Astrocyte (in vitro differentiated cells and primary cell): ENCODE measurements at regions not wholly inside any gene's neighbourhood (a gene's known extent, or its start where the extent isn't known, plus 50 kb on each side); places are given as distances from the start of the nearest gene placed in this dataset.

Experiments
- DNase-seq: peaks from one replicate; pipeline ENCODE4 v3.0.0-alpha.2; 2010; ENCODE audit warnings: low read depth
- FAIRE-seq: peaks from 2 replicates; lab custom pipeline; 2011; peaks lifted over from hg19 to GRCh38; lab: Jason Lieb, UNC
- H2AFZ ChIP-seq: 2 replicates; pipeline ENCODE4 v1.6.0; 2012; ENCODE audit warnings: low read depth, low read length, inconsistent platforms
- H3K27ac ChIP-seq: 2 replicates; pipeline ENCODE4 v1.5.1; 2011; ENCODE audit warnings: low read depth, low read length, inconsistent platforms
- H3K27me3 ChIP-seq: 2 replicates; pipeline ENCODE4 v1.6.0; 2011; ENCODE audit warnings: low read length, inconsistent platforms; ENCODE audit not compliant: insufficient read depth
- H3K36me3 ChIP-seq: 2 replicates; pipeline ENCODE4 v1.5.1; 2011; ENCODE audit warnings: low read length, inconsistent platforms; ENCODE audit not compliant: insufficient read depth
- H3K4me1 ChIP-seq: 2 replicates; pipeline ENCODE4 v1.5.1; 2011; ENCODE audit warnings: low read length, inconsistent platforms; ENCODE audit not compliant: insufficient read depth
- H3K4me2 ChIP-seq: 2 replicates; pipeline ENCODE4 v1.6.0; 2012; ENCODE audit warnings: low read length, inconsistent platforms
- H3K4me3 ChIP-seq: 2 replicates; pipeline ENCODE4 v1.5.1; 2011; ENCODE audit warnings: low read depth, mild to moderate bottlenecking, low read length, inconsistent platforms; ENCODE audit not compliant: insufficient read depth
- H3K79me2 ChIP-seq: 2 replicates; pipeline ENCODE4 v1.6.0; 2012; ENCODE audit warnings: mild to moderate bottlenecking, low read length, inconsistent platforms; ENCODE audit not compliant: insufficient read depth
- H3K9ac ChIP-seq: 2 replicates; pipeline ENCODE4 v1.6.0; 2012; ENCODE audit warnings: mild to moderate bottlenecking, low read length, inconsistent platforms
- H3K9me3 ChIP-seq: 2 replicates; pipeline ENCODE4 v1.5.1; 2012; ENCODE audit warnings: low read depth, mild to moderate bottlenecking, low read length, inconsistent platforms; ENCODE audit not compliant: insufficient read depth
- H4K20me1 ChIP-seq: 2 replicates; pipeline ENCODE4 v1.6.0; 2012; ENCODE audit warnings: low read length, inconsistent platforms; ENCODE audit not compliant: insufficient read depth
- H3K27ac Mint-ChIP-seq: one replicate; pipeline ENCODE4 v1.8.0; 2021; ENCODE audit warnings: mild to moderate bottlenecking, mixed read lengths; ENCODE audit not compliant: unreplicated experiment
- H3K27me3 Mint-ChIP-seq: one replicate; pipeline ENCODE4 v1.8.0; 2021; ENCODE audit warnings: low read depth, mixed read lengths; ENCODE audit not compliant: unreplicated experiment
- H3K36me3 Mint-ChIP-seq: one replicate; pipeline ENCODE4 v1.8.0; 2021; ENCODE audit warnings: low read depth, mixed read lengths; ENCODE audit not compliant: unreplicated experiment
- H3K4me1 Mint-ChIP-seq: one replicate; pipeline ENCODE4 v1.8.0; 2021; ENCODE audit warnings: low read depth, mixed read lengths; ENCODE audit not compliant: unreplicated experiment
- H3K4me3 Mint-ChIP-seq: one replicate; pipeline ENCODE4 v1.8.0; 2021; ENCODE audit warnings: mild to moderate bottlenecking, moderate library complexity, mixed read lengths; ENCODE audit not compliant: unreplicated experiment
- H3K9me3 Mint-ChIP-seq: one replicate; pipeline ENCODE4 v1.8.0; 2021; ENCODE audit warnings: mild to moderate bottlenecking, mixed read lengths; ENCODE audit not compliant: unreplicated experiment
- EZH2 ChIP-seq: IDR thresholded peaks from 2 replicates; pipeline ENCODE4 v1.6.1; 2012; ENCODE audit warnings: mild to moderate bottlenecking, low read length, inconsistent platforms; ENCODE audit not compliant: insufficient read depth
- TF ChIP-seq, protein P1 (sequence below): IDR thresholded peaks from 2 replicates; pipeline ENCODE4 v1.5.1; 2011; ENCODE audit warnings: low read depth, mild to moderate bottlenecking, inconsistent platforms, low read length, moderate library complexity; ENCODE audit not compliant: insufficient read depth

DNA sequence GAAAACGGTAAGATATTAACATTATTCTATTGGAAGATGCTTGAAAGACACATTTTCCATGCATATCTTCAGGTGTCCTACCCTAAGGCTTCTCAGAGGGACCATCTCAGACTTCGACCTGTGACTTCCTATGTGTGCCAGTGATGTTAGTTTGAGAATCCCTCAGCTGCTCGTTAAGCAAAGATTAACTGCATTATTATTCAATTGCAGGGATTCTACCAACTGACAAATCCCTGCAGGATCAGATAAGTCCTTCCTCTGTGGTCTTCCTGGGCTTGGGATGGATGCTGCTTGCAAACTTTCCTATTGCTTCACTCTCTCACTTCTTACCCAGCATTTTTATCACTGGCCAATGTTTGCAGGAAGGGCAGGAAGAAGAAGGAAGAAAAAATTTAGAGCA, 83.0 kb upstream of the PPARGC1A start:
- FAIRE-seq, result no peak

DNA sequence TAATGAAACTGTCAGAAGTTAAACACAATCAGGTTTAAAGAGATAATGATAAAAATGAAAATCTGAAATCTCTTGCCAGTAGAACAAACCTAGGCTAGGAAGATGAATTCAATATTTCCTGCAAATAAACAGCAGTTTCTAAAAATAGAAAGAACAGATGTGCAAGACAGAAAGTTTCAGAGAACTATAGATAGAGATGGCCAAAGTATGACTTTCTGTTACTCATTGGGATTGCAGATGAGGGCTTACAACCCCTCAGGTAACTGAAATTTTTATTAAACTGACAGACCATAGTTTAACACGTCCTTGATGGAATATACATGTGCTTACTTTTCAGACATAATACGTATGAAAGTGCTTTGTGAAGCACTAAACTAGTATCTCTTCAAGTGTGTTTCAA, 82.3 kb upstream of the PPARGC1A start:
- H4K20me1 ChIP-seq, result no peaks in the 10 kb centered on the region
- H3K4me1 ChIP-seq, result no peaks in the 10 kb centered on the region
- H3K79me2 ChIP-seq, result no peaks in the 10 kb centered on the region
- no peaks in the 10 kb centered on the region for H3K27me3 ChIP-seq
- no peak overlapping the region for H3K27ac ChIP-seq
- TF ChIP-seq, protein P1, sequence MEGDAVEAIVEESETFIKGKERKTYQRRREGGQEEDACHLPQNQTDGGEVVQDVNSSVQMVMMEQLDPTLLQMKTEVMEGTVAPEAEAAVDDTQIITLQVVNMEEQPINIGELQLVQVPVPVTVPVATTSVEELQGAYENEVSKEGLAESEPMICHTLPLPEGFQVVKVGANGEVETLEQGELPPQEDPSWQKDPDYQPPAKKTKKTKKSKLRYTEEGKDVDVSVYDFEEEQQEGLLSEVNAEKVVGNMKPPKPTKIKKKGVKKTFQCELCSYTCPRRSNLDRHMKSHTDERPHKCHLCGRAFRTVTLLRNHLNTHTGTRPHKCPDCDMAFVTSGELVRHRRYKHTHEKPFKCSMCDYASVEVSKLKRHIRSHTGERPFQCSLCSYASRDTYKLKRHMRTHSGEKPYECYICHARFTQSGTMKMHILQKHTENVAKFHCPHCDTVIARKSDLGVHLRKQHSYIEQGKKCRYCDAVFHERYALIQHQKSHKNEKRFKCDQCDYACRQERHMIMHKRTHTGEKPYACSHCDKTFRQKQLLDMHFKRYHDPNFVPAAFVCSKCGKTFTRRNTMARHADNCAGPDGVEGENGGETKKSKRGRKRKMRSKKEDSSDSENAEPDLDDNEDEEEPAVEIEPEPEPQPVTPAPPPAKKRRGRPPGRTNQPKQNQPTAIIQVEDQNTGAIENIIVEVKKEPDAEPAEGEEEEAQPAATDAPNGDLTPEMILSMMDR, result no peak
- no peak for TF ChIP-seq EZH2
- H3K27me3 Mint-ChIP-seq, result peaks cover 3% of the 10 kb centered on the region
- H3K36me3 Mint-ChIP-seq, result no peaks in the 10 kb centered on the region
- H3K9ac ChIP-seq, result no peak overlapping the region
- no peak for FAIRE-seq
- no peaks in the 10 kb centered on the region for H3K36me3 ChIP-seq
- no peak overlapping the region for H3K4me3 Mint-ChIP-seq
- no peak overlapping the region for H3K4me2 ChIP-seq
- H3K27ac Mint-ChIP-seq, result no peak overlapping the region
- no peak for DNase-seq
- H3K4me1 Mint-ChIP-seq, result peaks cover 8% of the 10 kb centered on the region
- H3K9me3 ChIP-seq, result no peaks in the 10 kb centered on the region
- no peak overlapping the region for H3K4me3 ChIP-seq
- H2AFZ ChIP-seq, result no peak overlapping the region
- H3K9me3 Mint-ChIP-seq, result no peaks in the 10 kb centered on the region

More for the DNA sequence above, 83.0 kb upstream of the PPARGC1A start:
- no peak for DNase-seq
- Histone ChIP-seq H2AFZ (no peak overlapping the region), H3K4me2 (no peak overlapping the region), H3K9me3 (no peaks in the 10 kb centered on the region), H4K20me1 (no peaks in the 10 kb centered on the region), H3K36me3 (no peaks in the 10 kb centered on the region), H3K27ac (no peak overlapping the region), H3K27me3 (no peaks in the 10 kb centered on the region), H3K4me3 (no peak overlapping the region), H3K9ac (no peak overlapping the region), H3K79me2 (no peaks in the 10 kb centered on the region), H3K4me1 (no peaks in the 10 kb centered on the region)
- H3K9me3 Mint-ChIP-seq, result no peaks in the 10 kb centered on the region
- H3K36me3 Mint-ChIP-seq, result no peaks in the 10 kb centered on the region
- TF ChIP-seq, protein P1, result no peak
- TF ChIP-seq EZH2, result no peak
- H3K27me3 Mint-ChIP-seq, result peaks cover 1% of the 10 kb centered on the region
- H3K4me3 Mint-ChIP-seq, result no peak overlapping the region
- H3K4me1 Mint-ChIP-seq, result peaks cover 10% of the 10 kb centered on the region
- no peak overlapping the region for H3K27ac Mint-ChIP-seq

DNA sequence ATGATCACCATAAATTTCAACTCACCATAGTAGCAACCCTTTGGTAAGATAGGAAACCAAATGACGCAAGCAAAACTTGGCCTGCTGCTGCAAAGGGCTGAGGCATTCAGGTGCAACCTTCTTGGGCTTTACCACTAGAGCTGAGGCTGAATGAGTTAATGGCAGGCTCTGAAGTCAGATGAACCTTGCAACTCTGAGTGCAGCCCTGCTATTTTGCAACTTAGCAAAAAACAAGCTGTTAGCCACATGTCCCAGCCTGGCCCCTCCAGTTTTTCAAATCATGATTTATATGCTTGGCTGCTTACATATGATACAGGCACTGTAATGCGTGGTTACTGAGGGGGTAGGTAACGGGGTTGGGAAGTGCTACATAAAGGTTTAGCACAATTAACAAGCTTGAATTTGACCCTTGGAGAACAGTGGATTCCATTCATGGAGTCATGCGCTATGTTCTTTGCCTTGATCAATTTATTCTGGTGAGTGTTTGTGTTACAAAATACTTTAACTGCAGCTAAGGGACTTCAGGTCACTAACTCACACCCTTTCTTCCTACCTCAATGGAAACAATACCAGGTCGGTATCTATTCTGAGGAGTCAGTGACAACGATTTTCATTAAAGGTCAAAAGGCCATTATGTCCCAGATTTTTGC, 80.5 kb upstream of the PPARGC1A start:
- H3K9ac ChIP-seq, result no peak overlapping the region
- H3K4me2 ChIP-seq, result no peak overlapping the region
- H3K36me3 ChIP-seq, result no peaks in the 10 kb centered on the region
- H3K36me3 Mint-ChIP-seq, result no peaks in the 10 kb centered on the region
- H3K9me3 Mint-ChIP-seq, result no peaks in the 10 kb centered on the region
- no peak for TF ChIP-seq EZH2
- TF ChIP-seq, protein P1, result no peak
- no peak overlapping the region for H3K4me3 ChIP-seq
- peaks cover 2% of the 10 kb centered on the region for H3K27me3 Mint-ChIP-seq
- H3K9me3 ChIP-seq, result no peaks in the 10 kb centered on the region
- H3K27me3 ChIP-seq, result no peaks in the 10 kb centered on the region
- DNase-seq (no peak), FAIRE-seq (no peak)
- no peak overlapping the region for H3K27ac ChIP-seq
- no peak overlapping the region for H3K27ac Mint-ChIP-seq
- no peak overlapping the region for H3K4me3 Mint-ChIP-seq
- no peak overlapping the region for H2AFZ ChIP-seq
- peaks cover 8% of the 10 kb centered on the region for H3K4me1 Mint-ChIP-seq
- H4K20me1 ChIP-seq, result no peaks in the 10 kb centered on the region
- H3K79me2 ChIP-seq, result no peaks in the 10 kb centered on the region
- H3K4me1 ChIP-seq, result no peaks in the 10 kb centered on the region
